H9 (cell line): ENCODE measurements at regions not wholly inside any gene's neighbourhood (a gene's known extent, or its start where the extent isn't known, plus 50 kb on each side); places are given as distances from the start of the nearest gene placed in this dataset.

Experiments used
- DNase-seq: peaks from one replicate; pipeline ENCODE4 v3.0.0-alpha.2; 2017
- H2AFZ ChIP-seq: one replicate; pipeline ENCODE4 v1.6.1; 2013; ENCODE audit warnings: mild to moderate bottlenecking, low read length, control low read depth, moderate library complexity
- H2AK5ac ChIP-seq: 2 replicates; pipeline ENCODE4 v1.6.1; 2013; ENCODE audit warnings: low read length, control low read depth, mixed read lengths; ENCODE audit not compliant: insufficient read length
- H2BK120ac ChIP-seq: one replicate; pipeline ENCODE4 v1.6.1; 2013; ENCODE audit warnings: low read depth, mild to moderate bottlenecking, low read length, control low read depth, inconsistent platforms; ENCODE audit not compliant: poor library complexity, severe bottlenecking
- H2BK12ac ChIP-seq: 2 replicates; pipeline ENCODE4 v1.6.1; 2013; ENCODE audit warnings: low read length, control low read depth, mixed read lengths, low read depth; ENCODE audit not compliant: insufficient read length
- H2BK15ac ChIP-seq: 2 replicates; pipeline ENCODE4 v1.6.1; 2013; ENCODE audit warnings: low read depth, low read length, control low read depth
- H2BK20ac ChIP-seq: one replicate; pipeline ENCODE4 v1.6.1; 2013; ENCODE audit warnings: low read depth, mild to moderate bottlenecking, low read length, control low read depth, inconsistent platforms; ENCODE audit not compliant: poor library complexity, severe bottlenecking
- H2BK5ac ChIP-seq: 2 replicates; pipeline ENCODE4 v1.6.1; 2013; ENCODE audit warnings: low read length, control low read depth, mixed read lengths; ENCODE audit not compliant: insufficient read length
- H3K14ac ChIP-seq: 2 replicates; pipeline ENCODE4 v1.6.1; 2013; ENCODE audit warnings: low read length, control low read depth; ENCODE audit not compliant: insufficient read depth
- H3K18ac ChIP-seq: 2 replicates; pipeline ENCODE4 v1.6.1; 2013; ENCODE audit warnings: low read depth, mild to moderate bottlenecking, mixed read lengths, low read length, control low read depth; ENCODE audit not compliant: insufficient read length
- H3K23ac ChIP-seq: 2 replicates; pipeline ENCODE4 v1.6.1; 2013; ENCODE audit warnings: low read length, control low read depth, mixed read lengths, low read depth; ENCODE audit not compliant: insufficient read length
- H3K23me2 ChIP-seq: 2 replicates; pipeline ENCODE4 v1.6.1; 2013; ENCODE audit warnings: low read depth, mild to moderate bottlenecking, mixed read lengths, low read length, control low read depth; ENCODE audit not compliant: insufficient read length, poor library complexity, severe bottlenecking
- H3K27ac ChIP-seq: 2 replicates; pipeline ENCODE4 v1.5.1; 2013; ENCODE audit warnings: low read length, control low read depth, mixed read lengths, low read depth; ENCODE audit not compliant: insufficient read length
- H3K27me3 ChIP-seq: 2 replicates; pipeline ENCODE4 v1.6.1; 2013; ENCODE audit warnings: low read length, control low read depth, inconsistent platforms; ENCODE audit not compliant: insufficient read depth
- H3K4ac ChIP-seq: 2 replicates; pipeline ENCODE4 v1.6.1; 2013; ENCODE audit warnings: low read depth, mild to moderate bottlenecking, control low read depth, inconsistent platforms, low read length, moderate library complexity
- H3K4me1 ChIP-seq: 2 replicates; pipeline ENCODE4 v1.6.1; 2013; ENCODE audit warnings: low read length, control low read depth, inconsistent platforms; ENCODE audit not compliant: insufficient read depth
- H3K4me2 ChIP-seq: 2 replicates; pipeline ENCODE4 v1.6.1; 2013; ENCODE audit warnings: low read length, control low read depth, mixed read lengths; ENCODE audit not compliant: insufficient read length, insufficient read depth
- H3K56ac ChIP-seq: 2 replicates; pipeline ENCODE4 v1.6.1; 2013; ENCODE audit warnings: low read depth, mild to moderate bottlenecking, mixed read lengths, low read length, control low read depth; ENCODE audit not compliant: insufficient read length
- H3K79me1 ChIP-seq: 2 replicates; pipeline ENCODE4 v1.6.1; 2013; ENCODE audit warnings: low read depth, mild to moderate bottlenecking, moderate library complexity, low read length, control low read depth, inconsistent platforms; ENCODE audit not compliant: insufficient read depth, poor library complexity, severe bottlenecking
- H3K79me2 ChIP-seq: 2 replicates; pipeline ENCODE4 v1.6.1; 2013; ENCODE audit warnings: low read length, control low read depth, inconsistent platforms; ENCODE audit not compliant: insufficient read depth
- H3K9ac ChIP-seq: 2 replicates; pipeline ENCODE4 v1.6.1; 2013; ENCODE audit warnings: low read length, control low read depth, mixed read lengths; ENCODE audit not compliant: insufficient read length; ENCODE audit errors: extremely low read depth
- H3K9me3 ChIP-seq: one replicate; pipeline ENCODE4 v1.6.1; 2013; ENCODE audit warnings: low read depth, low read length, inconsistent platforms; ENCODE audit not compliant: control insufficient read depth
- H3T11ph ChIP-seq: one replicate; pipeline ENCODE4 v1.6.1; 2013; ENCODE audit warnings: mild to moderate bottlenecking, low read length, control low read depth, inconsistent platforms
- H4K20me1 ChIP-seq: one replicate; pipeline ENCODE4 v1.6.1; 2013; ENCODE audit not compliant: control insufficient read depth, insufficient read length, insufficient read depth
- H4K5ac ChIP-seq: 2 replicates; pipeline ENCODE4 v1.6.1; 2013; ENCODE audit warnings: low read depth, mild to moderate bottlenecking, mixed read lengths, low read length, control low read depth; ENCODE audit not compliant: insufficient read length
- H4K8ac ChIP-seq: replicated peaks from 2 replicates; pipeline ENCODE4 v1.6.1; 2013; ENCODE audit warnings: low read length, control low read depth, mixed read lengths, low read depth; ENCODE audit not compliant: insufficient read length
- H4K91ac ChIP-seq: 2 replicates; pipeline ENCODE4 v1.6.1; 2013; ENCODE audit warnings: low read depth, mild to moderate bottlenecking, moderate library complexity, mixed read lengths, low read length, control low read depth; ENCODE audit not compliant: insufficient read length
- H3K27ac Mint-ChIP-seq, 3 experiments: 2 replicates in 2 of 3; 3 replicates in 1 of 3; pipeline ENCODE4 v1.8.0; 2020 to 2021; ENCODE audit warnings: mixed read lengths in 3 of 3, mild to moderate bottlenecking in 1 of 3, moderate library complexity in 1 of 3
- H3K27me3 Mint-ChIP-seq: 2 replicates; pipeline ENCODE4 v1.8.0; 2021; ENCODE audit warnings: low read depth, mild to moderate bottlenecking, moderate library complexity, mixed read lengths
- H3K36me3 Mint-ChIP-seq, 3 experiments: 2 replicates in 2 of 3; 3 replicates in 1 of 3; pipeline ENCODE4 v1.8.0; 2020 to 2021; ENCODE audit warnings: low read depth in 3 of 3, mixed read lengths in 3 of 3; ENCODE audit not compliant: insufficient read depth in 1 of 3
- H3K4me1 Mint-ChIP-seq, 2 experiments: 2 replicates each; pipeline ENCODE4 v1.8.0; 2020; ENCODE audit warnings: mixed read lengths in 2 of 2
- H3K4me3 Mint-ChIP-seq, 2 experiments: 2 replicates in 1 of 2; 3 replicates in 1 of 2; pipeline ENCODE4 v1.8.0; 2020 to 2021; ENCODE audit warnings: mild to moderate bottlenecking in 2 of 2, mixed read lengths in 2 of 2, moderate library complexity in 1 of 2
- H3K9me3 Mint-ChIP-seq, 2 experiments: 2 replicates in 1 of 2; 3 replicates in 1 of 2; pipeline ENCODE4 v1.8.0; 2020; ENCODE audit warnings: mild to moderate bottlenecking in 2 of 2, mixed read lengths in 2 of 2, moderate library complexity in 1 of 2
- WGBS: extraction: QIAGEN DNeasy Blood & Tissue Kit; methylation state at CpG from one replicate; pipeline ENCODE4 v1.1.7; 2013; ENCODE audit warnings: missing lambda C conversion rate, low lambda C conversion rate, mixed read lengths; ENCODE audit not compliant: insufficient read length; ENCODE audit errors: extremely low coverage; 5-methylcytosine and 5-hydroxymethylcytosine counted together
- TF ChIP-seq, protein P1 (sequence below): fragments of 200-600 bp; sonication (generic); conservative IDR thresholded peaks from 3 replicates; pipeline ENCODE4 v1.8.0; 2021; ENCODE audit warnings: antibody characterized with exemption, mild to moderate bottlenecking

GRCh38 chr5:15002173-15002572, 130.6 kb upstream of the ANKH start:
- H4K20me1 ChIP-seq, result no peaks in the 10 kb centered on the region
- H3K23ac ChIP-seq, result no peak overlapping the region
- no peak overlapping the region for H2BK15ac ChIP-seq
- H2AFZ ChIP-seq, result no peak overlapping the region
- H2BK12ac ChIP-seq, result no peak overlapping the region
- H2BK20ac ChIP-seq, result no peak overlapping the region
- no peak overlapping the region for H4K8ac ChIP-seq
- no peaks in the 10 kb centered on the region for H3K4me1 Mint-ChIP-seq
- TF ChIP-seq, protein P1, sequence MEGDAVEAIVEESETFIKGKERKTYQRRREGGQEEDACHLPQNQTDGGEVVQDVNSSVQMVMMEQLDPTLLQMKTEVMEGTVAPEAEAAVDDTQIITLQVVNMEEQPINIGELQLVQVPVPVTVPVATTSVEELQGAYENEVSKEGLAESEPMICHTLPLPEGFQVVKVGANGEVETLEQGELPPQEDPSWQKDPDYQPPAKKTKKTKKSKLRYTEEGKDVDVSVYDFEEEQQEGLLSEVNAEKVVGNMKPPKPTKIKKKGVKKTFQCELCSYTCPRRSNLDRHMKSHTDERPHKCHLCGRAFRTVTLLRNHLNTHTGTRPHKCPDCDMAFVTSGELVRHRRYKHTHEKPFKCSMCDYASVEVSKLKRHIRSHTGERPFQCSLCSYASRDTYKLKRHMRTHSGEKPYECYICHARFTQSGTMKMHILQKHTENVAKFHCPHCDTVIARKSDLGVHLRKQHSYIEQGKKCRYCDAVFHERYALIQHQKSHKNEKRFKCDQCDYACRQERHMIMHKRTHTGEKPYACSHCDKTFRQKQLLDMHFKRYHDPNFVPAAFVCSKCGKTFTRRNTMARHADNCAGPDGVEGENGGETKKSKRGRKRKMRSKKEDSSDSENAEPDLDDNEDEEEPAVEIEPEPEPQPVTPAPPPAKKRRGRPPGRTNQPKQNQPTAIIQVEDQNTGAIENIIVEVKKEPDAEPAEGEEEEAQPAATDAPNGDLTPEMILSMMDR, result no peak
- peaks cover 14% of the 10 kb centered on the region for H3K27me3 Mint-ChIP-seq
- H3K79me2 ChIP-seq, result no peaks in the 10 kb centered on the region
- H3K56ac ChIP-seq, result no peak overlapping the region
- no peaks in the 10 kb centered on the region for H3K23me2 ChIP-seq
- H2AK5ac ChIP-seq, result no peak overlapping the region
- DNase-seq, result no peak
- no peak overlapping the region for H3K27ac ChIP-seq
- no peak overlapping the region for H3K9ac ChIP-seq
- no peak overlapping the region for H3K14ac ChIP-seq
- no peaks in the 10 kb centered on the region for H3K27me3 ChIP-seq
- no peak overlapping the region for H3K4me2 ChIP-seq
- H3K36me3 Mint-ChIP-seq, result peaks cover 0 to 14% (median 3%) of the 10 kb centered on the region in 3 experiments; a peak in 5 of 7 replicates
- H4K5ac ChIP-seq, result no peak overlapping the region
- H4K91ac ChIP-seq, result no peak overlapping the region
- H3K79me1 ChIP-seq, result no peaks in the 10 kb centered on the region
- no peak overlapping the region for H3K4ac ChIP-seq
- peaks cover 8 to 16% of the 10 kb centered on the region in 2 experiments for H3K9me3 Mint-ChIP-seq
- H3T11ph ChIP-seq, result no peak overlapping the region
- no CpG with 5 or more reads among the region's 10 CpGs for WGBS
- H2BK120ac ChIP-seq, result no peak overlapping the region
- H2BK5ac ChIP-seq, result no peak overlapping the region
- no peak overlapping the region for H3K27ac Mint-ChIP-seq
- no peak overlapping the region for H3K4me3 Mint-ChIP-seq
- H3K9me3 ChIP-seq, result no peaks in the 10 kb centered on the region
- no peak overlapping the region for H3K18ac ChIP-seq
- H3K4me1 ChIP-seq, result no peaks in the 10 kb centered on the region
